ENCODE measurements at regions not wholly inside any gene's neighbourhood (a gene's known extent, or its start where the extent isn't known, plus 50 kb on each side); places are given as distances from the start of the nearest gene placed in this dataset.

GRCh38 chr3:117705011-117705410, 995.4 kb downstream of the TUSC7 start:
- DNase-seq (ENCODE audit: low read depth): no peak
- H3K4me3 ChIP-seq (ENCODE audit: low read depth, low read length): no peak overlapping the region
- TF ChIP-seq, protein P1, sequence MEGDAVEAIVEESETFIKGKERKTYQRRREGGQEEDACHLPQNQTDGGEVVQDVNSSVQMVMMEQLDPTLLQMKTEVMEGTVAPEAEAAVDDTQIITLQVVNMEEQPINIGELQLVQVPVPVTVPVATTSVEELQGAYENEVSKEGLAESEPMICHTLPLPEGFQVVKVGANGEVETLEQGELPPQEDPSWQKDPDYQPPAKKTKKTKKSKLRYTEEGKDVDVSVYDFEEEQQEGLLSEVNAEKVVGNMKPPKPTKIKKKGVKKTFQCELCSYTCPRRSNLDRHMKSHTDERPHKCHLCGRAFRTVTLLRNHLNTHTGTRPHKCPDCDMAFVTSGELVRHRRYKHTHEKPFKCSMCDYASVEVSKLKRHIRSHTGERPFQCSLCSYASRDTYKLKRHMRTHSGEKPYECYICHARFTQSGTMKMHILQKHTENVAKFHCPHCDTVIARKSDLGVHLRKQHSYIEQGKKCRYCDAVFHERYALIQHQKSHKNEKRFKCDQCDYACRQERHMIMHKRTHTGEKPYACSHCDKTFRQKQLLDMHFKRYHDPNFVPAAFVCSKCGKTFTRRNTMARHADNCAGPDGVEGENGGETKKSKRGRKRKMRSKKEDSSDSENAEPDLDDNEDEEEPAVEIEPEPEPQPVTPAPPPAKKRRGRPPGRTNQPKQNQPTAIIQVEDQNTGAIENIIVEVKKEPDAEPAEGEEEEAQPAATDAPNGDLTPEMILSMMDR (IDR thresholded peaks at IDR 0.05; ENCODE audit: low read depth, low read length, missing control alignments): no peak

DNA sequence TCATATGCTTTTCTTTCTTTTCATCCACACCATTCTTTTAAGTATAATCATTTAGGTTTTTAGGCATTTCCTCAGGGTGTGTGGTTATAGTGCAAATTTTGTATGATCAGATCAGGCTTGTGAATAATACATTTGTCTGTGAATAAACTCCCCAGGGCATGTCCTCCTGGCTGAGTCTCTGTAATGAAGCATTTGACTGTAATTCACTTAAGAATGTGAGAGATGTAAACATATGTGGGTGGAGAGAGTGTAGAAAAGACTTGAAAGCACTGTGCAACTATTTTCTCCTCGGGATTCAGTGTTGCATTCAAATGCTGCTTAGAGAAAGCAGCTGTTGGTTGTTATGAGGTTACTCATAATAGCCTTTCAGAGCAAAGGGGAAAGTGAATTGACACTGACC, 996.5 kb downstream of the TUSC7 start:
- TF ChIP-seq, protein P1 (IDR thresholded peaks at IDR 0.05; ENCODE audit: low read depth, low read length, missing control alignments): no peak
- DNase-seq (ENCODE audit: low read depth): no peak
- no peak overlapping the region for H3K4me3 ChIP-seq (ENCODE audit: low read depth, low read length)

- no peak for DNase-seq (ENCODE audit: low read depth)
- TF ChIP-seq, protein P1 (IDR thresholded peaks at IDR 0.05; ENCODE audit: low read depth, low read length, missing control alignments): no peak
Observed at GRCh38 chr3:117706756-117707155, 997.2 kb downstream of the TUSC7 start.

DNA sequence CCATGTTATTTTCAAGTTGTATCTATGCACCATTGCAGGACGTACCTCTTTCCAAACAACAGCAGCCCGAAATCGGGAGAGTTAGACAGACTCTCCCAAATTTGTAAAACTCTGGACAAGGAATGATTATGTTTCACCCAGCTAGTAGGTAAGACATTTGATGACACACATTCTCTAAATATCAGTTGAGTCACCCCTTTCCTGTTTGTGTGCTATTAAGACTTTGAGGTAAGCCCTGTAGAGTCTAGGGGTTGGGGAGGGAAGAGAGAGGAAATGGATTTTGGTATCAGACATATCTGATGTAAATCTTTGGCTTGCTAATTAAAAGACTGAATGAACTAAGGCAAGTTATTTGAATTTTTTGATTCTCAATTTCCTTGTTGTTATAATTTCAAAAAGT, 999.0 kb downstream of the TUSC7 start:
- DNase-seq (ENCODE audit: low read depth): no peak
- TF ChIP-seq, protein P1 (IDR thresholded peaks at IDR 0.05; ENCODE audit: low read depth, low read length, missing control alignments): no peak

More at GRCh38 chr3:117706756-117707155, 997.2 kb downstream of the TUSC7 start:
- no peak overlapping the region for H3K4me3 ChIP-seq (ENCODE audit: low read depth, low read length)

GRCh38 chr3:117709108-117709507, 999.5 kb downstream of the TUSC7 start:
- TF ChIP-seq, protein P1 (IDR thresholded peaks at IDR 0.05; ENCODE audit: low read depth, low read length, missing control alignments): no peak
- DNase-seq (ENCODE audit: low read depth): no peak
- H3K4me3 ChIP-seq (ENCODE audit: low read depth, low read length): no peak overlapping the region

More for the DNA sequence above, 999.0 kb downstream of the TUSC7 start:
- H3K4me3 ChIP-seq (ENCODE audit: low read depth, low read length): no peak overlapping the region

- TF ChIP-seq, protein P1 (IDR thresholded peaks at IDR 0.05; ENCODE audit: low read depth, low read length, missing control alignments): no peak
- DNase-seq (ENCODE audit: low read depth): no peak
- H3K4me3 ChIP-seq (ENCODE audit: low read depth, low read length): no peak overlapping the region
Observed at GRCh38 chr3:117710501-117710900, 1000.9 kb downstream of the TUSC7 start.

GRCh38 chr3:117719316-117719926, 1009.8 kb downstream of the TUSC7 start:
- no peak overlapping the region for H3K4me3 ChIP-seq (ENCODE audit: low read depth, low read length)
- TF ChIP-seq, protein P1 (IDR thresholded peaks at IDR 0.05; ENCODE audit: low read depth, low read length, missing control alignments): peak; percentile 70
- DNase-seq (ENCODE audit: low read depth): no peak

All from GM12864 (cell line).